ENCODE measurements at regions not wholly inside any gene's neighbourhood (a gene's known extent, or its start where the extent isn't known, plus 50 kb on each side); places are given as distances from the start of the nearest gene placed in this dataset.

GRCh38 chr6:14390805-14391204 lies 273.2 kb downstream of the CD83 start:
- peaks cover 5% of the 10 kb centered on the region in 2 donors for H3K4me1 Mint-ChIP-seq
- H3K4me3 Mint-ChIP-seq = no peak overlapping the region
- H3K4me3 ChIP-seq (ENCODE audit: low read length) = no peak overlapping the region
- H3K27ac ChIP-seq (ENCODE audit: low read length) = no peak overlapping the region
- no peaks in the 10 kb centered on the region for H3K9me3 ChIP-seq (ENCODE audit: control insufficient read depth, insufficient read depth, low read length)
- no peak for TF ChIP-seq CTCF (IDR thresholded peaks at IDR 0.05)
- H3K27me3 Mint-ChIP-seq (ENCODE audit: low read depth in 2 of 2) = peaks cover 0 to 2% of the 10 kb centered on the region in 2 donors
- no peaks in the 10 kb centered on the region for H3K27me3 ChIP-seq (ENCODE audit: control insufficient read depth, insufficient read depth, low read length)
- H3K27ac Mint-ChIP-seq = no peak overlapping the region
- H3K4me1 ChIP-seq (ENCODE audit: control insufficient read depth, insufficient read depth, low read length) = peaks cover 4% of the 10 kb centered on the region
- ATAC-seq = no peak
- intact Hi-C loops (cut with micrococcal nuclease) = no loop called here
- H3K9me3 Mint-ChIP-seq = no peaks in the 10 kb centered on the region
- H3K36me3 ChIP-seq (ENCODE audit: control insufficient read depth, insufficient read depth, low read length) = no peaks in the 10 kb centered on the region
- H3K36me3 Mint-ChIP-seq = no peaks in the 10 kb centered on the region
- no peak for DNase-seq
- 86% methylated on average over 2 of the region's 2 CpGs for WGBS (ENCODE audit: insufficient coverage)

- Mint-ChIP-seq H3K27me3 (ENCODE audit: low read depth in 2 of 2) (peaks cover 10 to 11% of the 10 kb centered on the region in 2 donors), H3K9me3 (no peaks in the 10 kb centered on the region), H3K4me1 (peaks cover 8 to 9% of the 10 kb centered on the region in 2 donors), H3K36me3 (no peaks in the 10 kb centered on the region), H3K27ac (no peak overlapping the region), H3K4me3 (no peak overlapping the region)
- no peaks in the 10 kb centered on the region for H3K27me3 ChIP-seq (ENCODE audit: control insufficient read depth, insufficient read depth, low read length)
- no peaks in the 10 kb centered on the region for H3K9me3 ChIP-seq (ENCODE audit: control insufficient read depth, insufficient read depth, low read length)
- TF ChIP-seq CTCF (IDR thresholded peaks at IDR 0.05) = no peak
- no peak overlapping the region for H3K27ac ChIP-seq (ENCODE audit: low read length)
- 90% methylated on average over 4 of the region's 4 CpGs for WGBS (ENCODE audit: insufficient coverage)
- intact Hi-C loops (cut with micrococcal nuclease) = no loop called here
- ATAC-seq = no peak
- H3K36me3 ChIP-seq (ENCODE audit: control insufficient read depth, insufficient read depth, low read length) = no peaks in the 10 kb centered on the region
- H3K4me1 ChIP-seq (ENCODE audit: control insufficient read depth, insufficient read depth, low read length) = peaks cover 10% of the 10 kb centered on the region
- DNase-seq = no peak
- H3K4me3 ChIP-seq (ENCODE audit: low read length) = no peak overlapping the region
These were observed 276.3 kb downstream of the CD83 start for GRCh38 chr6:14393910-14394309.

- no peak for DNase-seq
- Histone ChIP-seq H3K4me1 (ENCODE audit: control insufficient read depth, insufficient read depth, low read length) (peaks cover 10% of the 10 kb centered on the region), H3K36me3 (ENCODE audit: control insufficient read depth, insufficient read depth, low read length) (no peaks in the 10 kb centered on the region), H3K4me3 (ENCODE audit: low read length) (no peak overlapping the region), H3K9me3 (ENCODE audit: control insufficient read depth, insufficient read depth, low read length) (no peaks in the 10 kb centered on the region), H3K27ac (ENCODE audit: low read length) (no peak overlapping the region), H3K27me3 (ENCODE audit: control insufficient read depth, insufficient read depth, low read length) (no peaks in the 10 kb centered on the region)
- Mint-ChIP-seq H3K27me3 (ENCODE audit: low read depth in 2 of 2) (peaks cover 10 to 11% of the 10 kb centered on the region in 2 donors), H3K9me3 (no peaks in the 10 kb centered on the region), H3K27ac (no peak overlapping the region), H3K36me3 (no peaks in the 10 kb centered on the region), H3K4me3 (no peak overlapping the region), H3K4me1 (peaks cover 8 to 9% of the 10 kb centered on the region in 2 donors)
- WGBS (ENCODE audit: insufficient coverage) = no CpG with 5 or more reads among the region's 4 CpGs
- no peak for ATAC-seq
- TF ChIP-seq CTCF (IDR thresholded peaks at IDR 0.05) = no peak
- intact Hi-C loops (cut with micrococcal nuclease) = no loop called here
These were observed 278.8 kb downstream of the CD83 start for GRCh38 chr6:14396392-14396791.

- H3K4me3 Mint-ChIP-seq = no peak overlapping the region
These were observed 279.4 kb downstream of the CD83 start for GRCh38 chr6:14396826-14397517.

More at GRCh38 chr6:14396826-14397517, 279.4 kb downstream of the CD83 start:
- TF ChIP-seq CTCF (IDR thresholded peaks at IDR 0.05) = peak; percentile 18
- Histone ChIP-seq H3K9me3 (ENCODE audit: control insufficient read depth, insufficient read depth, low read length) (no peaks in the 10 kb centered on the region), H3K4me3 (ENCODE audit: low read length) (no peak overlapping the region), H3K36me3 (ENCODE audit: control insufficient read depth, insufficient read depth, low read length) (no peaks in the 10 kb centered on the region), H3K27ac (ENCODE audit: low read length) (no peak overlapping the region), H3K4me1 (ENCODE audit: control insufficient read depth, insufficient read depth, low read length) (peaks cover 10% of the 10 kb centered on the region), H3K27me3 (ENCODE audit: control insufficient read depth, insufficient read depth, low read length) (no peaks in the 10 kb centered on the region)
- ATAC-seq = peak; percentile 28 to 76 (median 55)
- WGBS (ENCODE audit: insufficient coverage) = 46% methylated on average over 11 of the region's 12 CpGs
- Mint-ChIP-seq H3K36me3 (no peaks in the 10 kb centered on the region), H3K27ac (no peak overlapping the region), H3K4me1 (peaks cover 8 to 9% of the 10 kb centered on the region in 2 donors), H3K27me3 (ENCODE audit: low read depth in 2 of 2) (peaks cover 10 to 11% of the 10 kb centered on the region in 2 donors), H3K9me3 (no peaks in the 10 kb centered on the region)
- intact Hi-C loops (cut with micrococcal nuclease) = no loop called here
- peak; percentile 15 to 20 for DNase-seq
